HepG2 (cell line): ENCODE measurements at regions not wholly inside any gene's neighbourhood (a gene's known extent, or its start where the extent isn't known, plus 50 kb on each side); places are given as distances from the start of the nearest gene placed in this dataset.

Experiments
- ATAC-seq: fragments of 200-7000 bp; cut with Tn5 transposase; 3 replicates; pipeline ENCODE4 v1.9.1; 2020; ENCODE audit warnings: mild to moderate bottlenecking, moderate library complexity
- BruUV-seq: library from RNA; stranded (reverse); fragments of 400-500 nt; replicated peaks from 2 replicates; lab custom pipeline; 2021; lab: Mats Ljungman, UMichigan
- CTCF ChIA-PET: fragments of 300-600 bp; formaldehyde crosslinking; extraction: SDS; loops from one replicate; lab custom pipeline; 2021; ENCODE audit warnings: low total read pairs, inconsistent platforms, low intra/inter-chr PET ratio; lab: Yijun Ruan, JAX
- POLR2A ChIA-PET: fragments of 350-600 bp; sonication (Branson Sonifier 250); formaldehyde crosslinking; loops from one replicate; lab custom pipeline; 2020; ENCODE audit warnings: antibody characterized with exemption, inconsistent platforms; lab: Yijun Ruan, JAX
- DNase-seq: peaks from one replicate; pipeline ENCODE4 v3.0.0-alpha.2; 2015; ENCODE audit warnings: low spot score
- FAIRE-seq: peaks from 3 replicates; lab custom pipeline; 2011; peaks lifted over from hg19 to GRCh38; lab: Jason Lieb, UNC
- H2AFZ ChIP-seq: one replicate; pipeline ENCODE4 v1.6.1; 2011; ENCODE audit warnings: low read length, inconsistent platforms
- H3K27ac ChIP-seq: fragments of 300-600 bp; 3 replicates; pipeline ENCODE4 v1.8.0; 2011; ENCODE audit warnings: mixed run types, mild to moderate bottlenecking, mixed read lengths, low read length, inconsistent platforms; ENCODE audit not compliant: insufficient read depth; ENCODE audit errors: extremely low read length
- H3K27me3 ChIP-seq, 2 experiments: fragments of 200-600 bp in 1 of 2; 2 replicates in 1 of 2; 3 replicates in 1 of 2; pipeline versions ENCODE4 v1.6.0 to v1.8.0; 2011; ENCODE audit warnings: low read length in 2 of 2, mild to moderate bottlenecking in 2 of 2, moderate library complexity in 2 of 2, inconsistent platforms in 1 of 2; ENCODE audit not compliant: insufficient read depth in 2 of 2, control insufficient read depth in 1 of 2
- H3K36me3 ChIP-seq, 2 experiments: fragments of 200-600 bp in 1 of 2; replicated peaks in 1 of 2; 2 replicates in 1 of 2; 3 replicates in 1 of 2; pipeline versions ENCODE4 v1.5.1 to v1.8.0; 2011; ENCODE audit warnings: low read length in 2 of 2, inconsistent platforms in 1 of 2; ENCODE audit not compliant: insufficient read depth in 2 of 2, control insufficient read depth in 1 of 2
- H3K4me1 ChIP-seq: 2 replicates; pipeline ENCODE4 v1.5.1; 2012; ENCODE audit warnings: low read length, inconsistent platforms; ENCODE audit not compliant: insufficient read depth
- H3K4me2 ChIP-seq: 2 replicates; pipeline ENCODE4 v1.6.0; 2011; ENCODE audit warnings: low read depth, low read length, inconsistent platforms
- H3K4me3 ChIP-seq, 3 experiments: fragments of 200-600 bp in 1 of 3; sonication (generic), shearing (Covaris generic) in 1 of 3; replicated peaks in 1 of 3; 2 replicates each; pipeline ENCODE4 v1.5.1; 2011 to 2016; ENCODE audit warnings: low read length in 3 of 3, inconsistent platforms in 2 of 3, low read depth in 2 of 3, mild to moderate bottlenecking in 2 of 3, control low read depth in 1 of 3, mixed read lengths in 1 of 3; ENCODE audit not compliant: insufficient read depth in 1 of 3
- H3K79me2 ChIP-seq: one replicate; pipeline ENCODE4 v1.6.1; 2011; ENCODE audit warnings: low read length, inconsistent platforms; ENCODE audit not compliant: insufficient read depth
- H3K9ac ChIP-seq: 2 replicates; pipeline ENCODE4 v1.6.0; 2011; ENCODE audit warnings: mild to moderate bottlenecking, low read depth, low read length, inconsistent platforms; ENCODE audit not compliant: insufficient read depth
- H3K9me3 ChIP-seq: 2 replicates; pipeline ENCODE4 v1.5.1; 2012; ENCODE audit warnings: mild to moderate bottlenecking, low read length
- H4K20me1 ChIP-seq: 2 replicates; pipeline ENCODE4 v1.6.0; 2011; ENCODE audit warnings: inconsistent platforms, mild to moderate bottlenecking, low read length, moderate library complexity; ENCODE audit not compliant: insufficient read depth
- MAFF ChIP-seq: IDR thresholded peaks from 2 replicates; pipeline ENCODE4 v1.6.1; 2011; ENCODE audit warnings: low read depth, low read length, improper control_type of control experiment
- MAFK ChIP-seq, 2 experiments: IDR thresholded peaks in 1 of 2; conservative IDR thresholded peaks in 1 of 2; 2 replicates each; pipeline ENCODE4 v1.6.1; 2011; ENCODE audit warnings: improper control_type of control experiment in 2 of 2, low read length in 2 of 2
- NR2F1 ChIP-seq, 2 experiments: fragments of 450-650 bp in 1 of 2; formaldehyde crosslinking in 1 of 2; IDR thresholded peaks; 2 replicates each; pipeline versions ENCODE4 v1.5.0 to v1.6.1; 2016 to 2020; ENCODE audit warnings: mild to moderate bottlenecking in 1 of 2, missing compliant biosample characterization in 1 of 2, missing genetic modification reagents in 1 of 2, moderate library complexity in 1 of 2
- SIX1 ChIP-seq: sonication (generic); formaldehyde crosslinking; IDR thresholded peaks from 2 replicates; pipeline ENCODE4 v1.4.0; 2020; ENCODE audit warnings: missing genetic modification reagents, borderline replicate concordance
- ZNF136 ChIP-seq: sonication (generic); formaldehyde crosslinking; IDR thresholded peaks from 2 replicates; pipeline ENCODE4 v1.8.1; 2022; ENCODE audit warnings: low read depth, mild to moderate bottlenecking, moderate library complexity, missing genetic modification reagents
- ZSCAN30 ChIP-seq: sonication (generic); formaldehyde crosslinking; IDR thresholded peaks from 2 replicates; pipeline ENCODE4 v1.5.0; 2020; ENCODE audit warnings: mild to moderate bottlenecking, missing genetic modification reagents
- WGBS: methylation state at CpG from one replicate; pipeline ENCODE4 v1.1.6; 2017; ENCODE audit warnings: low lambda C conversion rate; 5-methylcytosine and 5-hydroxymethylcytosine counted together
- in situ Hi-C: cut with HindIII; loops from 2 replicates; pipeline ENCODE4 v1.10.0; 2017; ENCODE audit warnings: low pct_unique_long_range_greater_than_20kb; ENCODE audit not compliant: extremely low pct_ligation_motif_present
- intact Hi-C: fragments of 100-400 bp; cut with micrococcal nuclease; formaldehyde crosslinking; loops from one replicate; pipeline ENCODE4 v1.10.0; 2022; ENCODE audit not compliant: unreplicated experiment
- TF ChIP-seq, protein P1 (sequence below): sonication (generic); formaldehyde crosslinking; IDR thresholded peaks from 2 replicates; pipeline ENCODE4 v1.4.0; 2020; ENCODE audit warnings: mild to moderate bottlenecking, missing genetic modification reagents

DNA sequence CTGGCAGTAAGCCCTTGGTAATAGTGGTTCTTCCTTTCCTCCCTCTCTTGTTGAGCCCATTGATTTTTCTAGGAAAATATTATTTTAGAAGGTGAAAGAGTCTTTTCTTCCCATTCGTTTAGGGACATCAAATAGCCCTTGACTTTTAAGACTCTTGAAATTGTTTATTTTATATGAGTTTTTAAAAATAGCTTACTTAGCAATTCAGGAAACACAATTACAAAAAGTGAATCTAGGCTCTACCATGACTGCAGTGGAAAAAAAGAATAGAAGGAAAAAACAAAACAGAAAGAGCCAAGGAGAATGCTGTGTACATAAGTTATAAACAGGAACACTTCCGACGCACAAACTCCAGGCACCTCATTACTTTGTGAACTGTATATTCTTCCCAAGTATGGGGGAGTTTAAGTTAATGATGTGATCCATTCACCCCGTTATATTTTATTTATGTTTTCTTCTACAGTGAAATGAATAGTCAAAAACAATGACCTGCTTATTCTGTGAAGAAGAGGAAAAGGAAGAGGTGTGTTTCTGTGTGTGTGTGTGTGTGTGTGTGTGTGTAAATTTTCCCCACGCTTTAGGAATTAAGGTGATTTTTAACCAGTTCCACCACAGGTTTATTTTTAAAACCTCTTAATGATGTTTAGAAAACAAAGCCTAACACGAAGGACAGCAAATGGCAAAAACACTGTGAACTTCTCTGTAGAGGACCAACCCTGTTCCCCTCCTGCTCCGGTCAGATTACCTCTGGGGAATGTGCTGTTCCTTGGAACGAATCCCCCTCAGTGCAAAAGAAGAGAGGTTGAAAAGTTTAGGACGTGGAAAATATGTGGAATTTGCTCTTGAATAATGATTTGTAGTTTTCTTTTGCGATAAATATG is 266.3 kb downstream of the KLF5 start:
- Histone ChIP-seq H3K9me3 (no peaks in the 10 kb centered on the region), H4K20me1 (no peaks in the 10 kb centered on the region), H3K79me2 (no peaks in the 10 kb centered on the region), H3K27ac (no peak overlapping the region), H3K4me3 (no peak overlapping the region), H3K36me3 (no peaks in the 10 kb centered on the region), H2AFZ (no peak overlapping the region), H3K4me1 (peaks cover 17% of the 10 kb centered on the region), H3K4me2 (no peak overlapping the region), H3K9ac (no peak overlapping the region), H3K27me3 (no peaks in the 10 kb centered on the region)
- in situ Hi-C loops (no loop called here), intact Hi-C loops (no loop called here)
- 31% methylated on average over 10 of the region's 10 CpGs for WGBS
- FAIRE-seq = no peak
- TF ChIP-seq MAFF (peak; percentile 44; the same call in 1 of the 2 replicates), ZNF136 (CRISPR knock-in tag) (no peak), MAFK (conservative IDR thresholded peaks at IDR 0.05 in 1 of 2, IDR thresholded peaks at IDR 0.05 in 1 of 2; ENCODE audit: low read length in 2 of 2) (peak; percentile 54 to 77)
- no TSS peak for BruUV-seq
- no peak for ATAC-seq
- ChIA-PET POLR2A (no interaction called here), CTCF (no interaction called here)
- no peak for DNase-seq

DNA sequence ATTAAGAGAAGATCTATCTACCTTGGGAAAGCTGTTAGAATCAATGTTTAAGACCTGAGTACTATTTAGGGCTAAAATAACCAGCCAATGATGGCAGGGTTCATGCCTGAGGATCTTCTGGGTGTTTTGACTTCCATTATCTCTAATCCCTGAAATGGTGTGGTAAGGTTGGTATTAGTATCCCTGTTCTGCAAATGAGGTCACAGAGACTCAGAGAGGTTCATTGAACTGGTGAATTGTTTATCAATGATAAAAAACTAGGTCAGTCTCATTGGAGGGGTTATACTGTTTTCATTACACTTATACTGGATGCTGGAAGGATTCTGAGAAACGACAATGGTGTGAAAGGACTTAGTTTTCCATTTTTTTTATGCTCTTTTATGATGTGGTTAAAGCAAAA is 264.8 kb downstream of the KLF5 start:
- Histone ChIP-seq H3K9ac (no peak overlapping the region), H3K27ac (no peak overlapping the region), H3K36me3 (no peaks in the 10 kb centered on the region), H3K4me2 (no peak overlapping the region), H3K9me3 (no peaks in the 10 kb centered on the region), H3K4me1 (peaks cover 17% of the 10 kb centered on the region), H3K79me2 (no peaks in the 10 kb centered on the region), H2AFZ (no peak overlapping the region), H4K20me1 (no peaks in the 10 kb centered on the region), H3K27me3 (no peaks in the 10 kb centered on the region), H3K4me3 (no peak overlapping the region)
- no TSS peak for BruUV-seq
- TF ChIP-seq NR2F1 (CRISPR knock-in tag; IDR thresholded peaks at IDR 0.05) (no peak), ZSCAN30 (CRISPR knock-in tag) (no peak), SIX1 (CRISPR knock-in tag) (no peak)
- TF ChIP-seq, protein P1, sequence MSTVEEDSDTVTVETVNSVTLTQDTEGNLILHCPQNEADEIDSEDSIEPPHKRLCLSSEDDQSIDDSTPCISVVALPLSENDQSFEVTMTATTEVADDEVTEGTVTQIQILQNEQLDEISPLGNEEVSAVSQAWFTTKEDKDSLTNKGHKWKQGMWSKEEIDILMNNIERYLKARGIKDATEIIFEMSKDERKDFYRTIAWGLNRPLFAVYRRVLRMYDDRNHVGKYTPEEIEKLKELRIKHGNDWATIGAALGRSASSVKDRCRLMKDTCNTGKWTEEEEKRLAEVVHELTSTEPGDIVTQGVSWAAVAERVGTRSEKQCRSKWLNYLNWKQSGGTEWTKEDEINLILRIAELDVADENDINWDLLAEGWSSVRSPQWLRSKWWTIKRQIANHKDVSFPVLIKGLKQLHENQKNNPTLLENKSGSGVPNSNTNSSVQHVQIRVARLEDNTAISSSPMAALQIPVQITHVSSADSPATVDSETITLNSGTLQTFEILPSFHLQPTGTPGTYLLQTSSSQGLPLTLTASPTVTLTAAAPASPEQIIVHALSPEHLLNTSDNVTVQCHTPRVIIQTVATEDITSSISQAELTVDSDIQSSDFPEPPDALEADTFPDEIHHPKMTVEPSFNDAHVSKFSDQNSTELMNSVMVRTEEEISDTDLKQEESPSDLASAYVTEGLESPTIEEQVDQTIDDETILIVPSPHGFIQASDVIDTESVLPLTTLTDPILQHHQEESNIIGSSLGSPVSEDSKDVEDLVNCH (CRISPR knock-in tag) = no peak
- intact Hi-C loops = no loop called here
- ATAC-seq (no peak), FAIRE-seq (no peak), DNase-seq (no peak)
- ChIA-PET POLR2A (no interaction called here), CTCF (no interaction called here)
- 5% methylated on average over 1 of the region's 1 CpG for WGBS
- in situ Hi-C loops = no loop called here
